Fibroblast of lung (primary cell): ENCODE measurements at regions not wholly inside any gene's neighbourhood (a gene's known extent, or its start where the extent isn't known, plus 50 kb on each side); places are given as distances from the start of the nearest gene placed in this dataset.

Experiments
- EZH2 ChIP-seq: IDR thresholded peaks from 2 replicates; pipeline ENCODE4 v1.5.1; 2012; ENCODE audit warnings: low read length, control low read depth, mild to moderate bottlenecking; ENCODE audit errors: missing control alignments
- TF ChIP-seq, protein P1 (sequence below), 2 donors: IDR thresholded peaks in 1 of 2; conservative IDR thresholded peaks in 1 of 2; 1 replicate in 1 of 2; 2 replicates in 1 of 2; pipeline ENCODE4 v1.5.1; 2011 to 2012; ENCODE audit warnings: low read length in 2 of 2, control low read depth in 1 of 2, inconsistent platforms in 1 of 2, low read depth in 1 of 2, mild to moderate bottlenecking in 1 of 2

DNA sequence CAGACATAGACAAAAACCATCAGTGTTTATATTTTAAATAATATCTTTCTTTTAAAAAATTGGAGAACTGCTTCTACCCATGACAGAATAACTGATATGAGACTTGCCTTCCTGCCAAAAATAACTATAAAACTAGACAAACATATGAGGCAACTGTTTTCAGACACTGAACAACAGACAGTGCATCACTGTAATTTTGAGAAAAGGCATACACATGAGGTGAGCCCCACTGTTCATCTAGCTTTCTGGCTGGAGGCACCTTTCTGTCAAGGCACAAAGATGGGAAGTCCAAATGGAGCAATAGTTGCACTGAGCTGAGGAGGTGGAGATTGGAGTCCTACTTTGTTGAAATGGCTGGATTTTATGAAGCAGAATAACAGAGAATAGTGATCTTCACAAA, 71.9 kb upstream of the ZNF507 start:
- TF ChIP-seq, protein P1, sequence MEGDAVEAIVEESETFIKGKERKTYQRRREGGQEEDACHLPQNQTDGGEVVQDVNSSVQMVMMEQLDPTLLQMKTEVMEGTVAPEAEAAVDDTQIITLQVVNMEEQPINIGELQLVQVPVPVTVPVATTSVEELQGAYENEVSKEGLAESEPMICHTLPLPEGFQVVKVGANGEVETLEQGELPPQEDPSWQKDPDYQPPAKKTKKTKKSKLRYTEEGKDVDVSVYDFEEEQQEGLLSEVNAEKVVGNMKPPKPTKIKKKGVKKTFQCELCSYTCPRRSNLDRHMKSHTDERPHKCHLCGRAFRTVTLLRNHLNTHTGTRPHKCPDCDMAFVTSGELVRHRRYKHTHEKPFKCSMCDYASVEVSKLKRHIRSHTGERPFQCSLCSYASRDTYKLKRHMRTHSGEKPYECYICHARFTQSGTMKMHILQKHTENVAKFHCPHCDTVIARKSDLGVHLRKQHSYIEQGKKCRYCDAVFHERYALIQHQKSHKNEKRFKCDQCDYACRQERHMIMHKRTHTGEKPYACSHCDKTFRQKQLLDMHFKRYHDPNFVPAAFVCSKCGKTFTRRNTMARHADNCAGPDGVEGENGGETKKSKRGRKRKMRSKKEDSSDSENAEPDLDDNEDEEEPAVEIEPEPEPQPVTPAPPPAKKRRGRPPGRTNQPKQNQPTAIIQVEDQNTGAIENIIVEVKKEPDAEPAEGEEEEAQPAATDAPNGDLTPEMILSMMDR (conservative IDR thresholded peaks at IDR 0.05 in 1 of 2, IDR thresholded peaks at IDR 0.05 in 1 of 2; ENCODE audit: low read depth in 1 of 2, low read length in 2 of 2), result no peak
- no peak for TF ChIP-seq EZH2
